HEK293 (cell line): ENCODE measurements at regions not wholly inside any gene's neighbourhood (a gene's known extent, or its start where the extent isn't known, plus 50 kb on each side); places are given as distances from the start of the nearest gene placed in this dataset.

Experiments used
- CTCF ChIA-PET: fragments of 350-600 bp; formaldehyde crosslinking; extraction: SDS; loops from one replicate; lab custom pipeline; 2021; ENCODE audit warnings: antibody characterized with exemption; lab: Yijun Ruan, JAX
- POLR2A ChIA-PET: fragments of 300-600 bp; formaldehyde crosslinking; extraction: SDS; loops from one replicate; lab custom pipeline; 2020; ENCODE audit warnings: antibody characterized with exemption, inconsistent platforms; lab: Yijun Ruan, JAX
- H3K27ac ChIP-seq: fragments of 200-500 bp; sonication (Bioruptor generic); 2 replicates; pipeline ENCODE4 v1.5.1; 2014; ENCODE audit warnings: low read depth, low read length, control low read depth, inconsistent platforms; ENCODE audit errors: extremely low read depth
- H3K36me3 ChIP-seq, 2 experiments: fragments of 200-500 bp in 1 of 2; sonication (Bioruptor generic) in 1 of 2; 1 replicate in 1 of 2; 2 replicates in 1 of 2; pipeline ENCODE4 v1.5.1; 2014 to 2017; ENCODE audit warnings: inconsistent platforms in 2 of 2, low read length in 2 of 2; ENCODE audit not compliant: control insufficient read depth in 2 of 2, insufficient read depth in 1 of 2
- H3K4me1 ChIP-seq: fragments of 200-500 bp; sonication (Bioruptor generic); 2 replicates; pipeline ENCODE4 v1.5.1; 2014; ENCODE audit warnings: mild to moderate bottlenecking, low read length, inconsistent platforms; ENCODE audit not compliant: control insufficient read depth, insufficient read depth
- H3K4me3 ChIP-seq: 2 replicates; pipeline ENCODE4 v1.5.1; 2011; ENCODE audit warnings: low read depth, mild to moderate bottlenecking, control low read depth, low read length, moderate library complexity
- H3K9me3 ChIP-seq: fragments of 200-500 bp; sonication (Bioruptor generic); 2 replicates; pipeline ENCODE4 v1.5.1; 2014; ENCODE audit warnings: low read depth, low read length, inconsistent platforms; ENCODE audit not compliant: control insufficient read depth, insufficient read depth
- GFI1B ChIP-seq: fragments of 450-650 bp; formaldehyde crosslinking; IDR thresholded peaks from 2 replicates; pipeline ENCODE4 v1.5.1; 2016; ENCODE audit warnings: missing biosample characterization, missing genetic modification characterization
- GLIS1 ChIP-seq: fragments of 450-650 bp; formaldehyde crosslinking; IDR thresholded peaks from 2 replicates; pipeline ENCODE4 v1.5.1; 2016; ENCODE audit warnings: missing biosample characterization, missing genetic modification characterization
- PRDM10 ChIP-seq: fragments of 450-650 bp; formaldehyde crosslinking; IDR thresholded peaks from 2 replicates; pipeline ENCODE4 v1.5.1; 2016; ENCODE audit warnings: missing biosample characterization, missing genetic modification characterization
- ZBTB1 ChIP-seq: fragments of 450-650 bp; formaldehyde crosslinking; IDR thresholded peaks from 2 replicates; pipeline ENCODE4 v1.5.1; 2016; ENCODE audit warnings: missing biosample characterization, missing genetic modification characterization
- ZBTB17 ChIP-seq: fragments of 450-650 bp; formaldehyde crosslinking; IDR thresholded peaks from 2 replicates; pipeline ENCODE4 v1.5.1; 2016; ENCODE audit warnings: missing biosample characterization, missing genetic modification characterization
- ZBTB26 ChIP-seq: fragments of 450-650 bp; formaldehyde crosslinking; optimal IDR thresholded peaks from 2 replicates; pipeline ENCODE3; 2016; ENCODE audit warnings: missing biosample characterization, mild to moderate bottlenecking, missing genetic modification characterization
- ZBTB6 ChIP-seq: fragments of 450-650 bp; formaldehyde crosslinking; IDR thresholded peaks from 2 replicates; pipeline ENCODE4 v1.5.1; 2017; ENCODE audit warnings: missing biosample characterization, missing genetic modification characterization
- ZBTB8A ChIP-seq: fragments of 450-650 bp; formaldehyde crosslinking; IDR thresholded peaks from 2 replicates; pipeline ENCODE4 v1.5.1; 2016; ENCODE audit warnings: missing biosample characterization, missing genetic modification characterization
- ZFP3 ChIP-seq: fragments of 450-650 bp; formaldehyde crosslinking; IDR thresholded peaks from 2 replicates; pipeline ENCODE4 v1.5.1; 2016; ENCODE audit warnings: low read depth, missing biosample characterization, missing genetic modification characterization
- ZNF140 ChIP-seq: fragments of 450-650 bp; formaldehyde crosslinking; IDR thresholded peaks from 2 replicates; pipeline ENCODE4 v1.5.1; 2016; ENCODE audit warnings: missing biosample characterization, missing genetic modification characterization
- ZNF202 ChIP-seq: fragments of 450-650 bp; formaldehyde crosslinking; IDR thresholded peaks from 2 replicates; pipeline ENCODE4 v1.5.1; 2016; ENCODE audit warnings: missing biosample characterization, missing genetic modification characterization, borderline replicate concordance
- ZNF23 ChIP-seq: fragments of 450-650 bp; formaldehyde crosslinking; IDR thresholded peaks from 2 replicates; pipeline ENCODE4 v1.5.1; 2016; ENCODE audit warnings: missing biosample characterization, missing genetic modification characterization, borderline replicate concordance
- ZNF274 ChIP-seq, 2 experiments: fragments of 200-500 bp in 1 of 2; fragments of 450-650 bp in 1 of 2; sonication (Bioruptor generic) in 1 of 2; formaldehyde crosslinking in 1 of 2; IDR thresholded peaks; 2 replicates each; pipeline versions ENCODE4 v1.5.1 to v1.6.1; 2014 to 2016; ENCODE audit warnings: borderline replicate concordance in 1 of 2, inconsistent platforms in 1 of 2, low read length in 1 of 2, missing biosample characterization in 1 of 2, missing genetic modification characterization in 1 of 2
- ZNF311 ChIP-seq: fragments of 450-650 bp; formaldehyde crosslinking; IDR thresholded peaks from 2 replicates; pipeline ENCODE4 v1.5.1; 2017; ENCODE audit warnings: missing biosample characterization, missing genetic modification characterization, borderline replicate concordance
- ZNF391 ChIP-seq: fragments of 450-650 bp; formaldehyde crosslinking; IDR thresholded peaks from 2 replicates; pipeline ENCODE4 v1.5.1; 2016; ENCODE audit warnings: low read depth, missing biosample characterization, missing genetic modification characterization, borderline replicate concordance
- ZNF513 ChIP-seq: fragments of 450-650 bp; IDR thresholded peaks from 2 replicates; pipeline ENCODE4 v1.5.1; 2018; ENCODE audit warnings: missing biosample characterization, missing genetic modification characterization
- ZNF670 ChIP-seq: fragments of 450-650 bp; formaldehyde crosslinking; IDR thresholded peaks from 2 replicates; pipeline ENCODE4 v1.5.1; 2016; ENCODE audit warnings: missing biosample characterization, missing genetic modification characterization, low read depth
- ZNF768 ChIP-seq: fragments of 450-650 bp; formaldehyde crosslinking; IDR thresholded peaks from 2 replicates; pipeline ENCODE4 v1.5.1; 2018; ENCODE audit warnings: missing biosample characterization, mild to moderate bottlenecking, missing genetic modification characterization
- ZNF777 ChIP-seq: fragments of 450-650 bp; formaldehyde crosslinking; IDR thresholded peaks from 2 replicates; pipeline ENCODE4 v1.5.1; 2017; ENCODE audit warnings: missing biosample characterization, missing genetic modification characterization, borderline replicate concordance
- ZSCAN5A ChIP-seq: fragments of 450-650 bp; formaldehyde crosslinking; IDR thresholded peaks from 2 replicates; pipeline ENCODE4 v1.5.1; 2016; ENCODE audit warnings: missing biosample characterization, missing genetic modification characterization
- ZXDB ChIP-seq: fragments of 450-650 bp; formaldehyde crosslinking; IDR thresholded peaks from 2 replicates; pipeline ENCODE4 v1.5.1; 2016; ENCODE audit warnings: missing biosample characterization, missing genetic modification characterization

GRCh38 chr10:20632696-20633095, 264.4 kb downstream of the NEBL start (continued):
- TF ChIP-seq ZBTB26 (no peak), ZXDB (tag by site-specific recombination) (no peak), GFI1B (tag by site-specific recombination) (no peak), ZNF513 (tag by site-specific recombination) (no peak), ZNF670 (tag by site-specific recombination) (no peak), ZNF391 (tag by site-specific recombination) (no peak)
- TF ChIP-seq, all 188 proteins: peak for 0

GRCh38 chr10:20631229-20631628, 265.9 kb downstream of the NEBL start:
- TF ChIP-seq ZBTB1 (tag by site-specific recombination): no peak
- TF ChIP-seq ZNF140: no peak
- no peak for TF ChIP-seq ZNF23 (tag by site-specific recombination)
- no peak for TF ChIP-seq PRDM10
- TF ChIP-seq ZNF274 (IDR thresholded peaks at IDR 0.05; ENCODE audit: low read length): no peak
- no peak for TF ChIP-seq ZNF274 (tag by site-specific recombination; IDR thresholded peaks at IDR 0.05; ENCODE audit: borderline replicate concordance)
- TF ChIP-seq ZBTB6 (tag by site-specific recombination): no peak
- TF ChIP-seq ZNF311 (tag by site-specific recombination): no peak
- no peak for TF ChIP-seq ZNF202 (tag by site-specific recombination)
- TF ChIP-seq ZSCAN5A (tag by site-specific recombination): no peak
- TF ChIP-seq ZBTB17 (tag by site-specific recombination): no peak
- TF ChIP-seq ZFP3 (tag by site-specific recombination): no peak
- TF ChIP-seq ZNF768 (tag by site-specific recombination): no peak
- TF ChIP-seq ZNF777 (tag by site-specific recombination): no peak
- no peak for TF ChIP-seq GLIS1 (tag by site-specific recombination)
- TF ChIP-seq ZBTB8A: no peak
- Histone ChIP-seq H3K4me3 (no peak overlapping the region), H3K4me1 (no peaks in the 10 kb centered on the region), H3K36me3 (no peaks in the 10 kb centered on the region), H3K27ac (no peak overlapping the region), H3K9me3 (no peaks in the 10 kb centered on the region)
- ChIA-PET CTCF (interaction anchor here (0.6 kb wide), 1 partner anchor 49 kb away, joined by 3 read pairs; no protein-coding TSS in a partner anchor), POLR2A (no interaction called here)
